Fibroblast of villous mesenchyme (primary cell): ENCODE measurements at regions not wholly inside any gene's neighbourhood (a gene's known extent, or its start where the extent isn't known, plus 50 kb on each side); places are given as distances from the start of the nearest gene placed in this dataset.
"Not testable (repeated sequence)": the region's sequence is repeated elsewhere in the genome, so short reads cannot be mapped to it uniquely, and the experiment has no call there.

ENCODE experiments used
- DNase-seq: peaks from one replicate; pipeline ENCODE4 v3.0.0-alpha.2; 2010; ENCODE audit warnings: low read depth
- H3K4me3 ChIP-seq: 2 replicates; pipeline ENCODE4 v1.5.1; 2011; ENCODE audit warnings: low read depth, mild to moderate bottlenecking, low read length
- TF ChIP-seq, protein P1 (sequence below): IDR thresholded peaks from 2 replicates; pipeline ENCODE4 v1.5.1; 2012; ENCODE audit warnings: low read depth, mild to moderate bottlenecking, low read length; ENCODE audit not compliant: insufficient read depth

- TF ChIP-seq, protein P1, sequence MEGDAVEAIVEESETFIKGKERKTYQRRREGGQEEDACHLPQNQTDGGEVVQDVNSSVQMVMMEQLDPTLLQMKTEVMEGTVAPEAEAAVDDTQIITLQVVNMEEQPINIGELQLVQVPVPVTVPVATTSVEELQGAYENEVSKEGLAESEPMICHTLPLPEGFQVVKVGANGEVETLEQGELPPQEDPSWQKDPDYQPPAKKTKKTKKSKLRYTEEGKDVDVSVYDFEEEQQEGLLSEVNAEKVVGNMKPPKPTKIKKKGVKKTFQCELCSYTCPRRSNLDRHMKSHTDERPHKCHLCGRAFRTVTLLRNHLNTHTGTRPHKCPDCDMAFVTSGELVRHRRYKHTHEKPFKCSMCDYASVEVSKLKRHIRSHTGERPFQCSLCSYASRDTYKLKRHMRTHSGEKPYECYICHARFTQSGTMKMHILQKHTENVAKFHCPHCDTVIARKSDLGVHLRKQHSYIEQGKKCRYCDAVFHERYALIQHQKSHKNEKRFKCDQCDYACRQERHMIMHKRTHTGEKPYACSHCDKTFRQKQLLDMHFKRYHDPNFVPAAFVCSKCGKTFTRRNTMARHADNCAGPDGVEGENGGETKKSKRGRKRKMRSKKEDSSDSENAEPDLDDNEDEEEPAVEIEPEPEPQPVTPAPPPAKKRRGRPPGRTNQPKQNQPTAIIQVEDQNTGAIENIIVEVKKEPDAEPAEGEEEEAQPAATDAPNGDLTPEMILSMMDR, result no peak
- no peak for DNase-seq
- no peak overlapping the region for H3K4me3 ChIP-seq
These were observed 423.2 kb downstream of the PREX1 start for GRCh38 chr20:48404598-48404997.

DNA sequence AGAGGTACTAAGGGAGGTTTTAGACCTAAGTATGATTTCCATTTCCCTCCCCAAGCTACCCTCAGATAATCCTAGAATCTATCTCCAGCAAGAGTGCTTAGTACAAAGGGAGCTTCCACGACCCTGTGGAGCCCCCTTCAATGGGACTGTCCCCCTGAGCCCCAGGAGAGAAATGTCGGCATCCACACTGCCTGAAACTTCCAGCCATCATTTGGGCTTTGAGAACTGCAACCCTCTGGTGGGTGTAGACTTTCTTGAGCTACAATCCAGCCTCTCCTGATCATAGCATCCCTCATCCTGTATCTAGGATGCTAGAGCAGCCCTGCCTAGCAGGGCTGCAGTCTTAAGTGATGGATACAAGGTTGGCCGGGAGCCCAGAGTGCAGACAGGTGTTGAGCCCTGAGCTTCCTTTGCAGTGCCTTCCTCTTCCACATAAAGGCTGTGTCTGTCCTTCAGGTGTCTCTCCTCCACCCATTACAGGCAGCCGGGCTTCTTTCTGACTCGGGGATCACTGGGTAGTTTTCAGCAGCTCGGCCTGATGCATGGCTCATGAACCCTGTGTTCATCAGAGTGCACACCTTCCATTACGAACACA lies 424.5 kb downstream of the PREX1 start:
- TF ChIP-seq, protein P1, result no peak
- DNase-seq, result no peak
- H3K4me3 ChIP-seq, result no peak overlapping the region

DNA sequence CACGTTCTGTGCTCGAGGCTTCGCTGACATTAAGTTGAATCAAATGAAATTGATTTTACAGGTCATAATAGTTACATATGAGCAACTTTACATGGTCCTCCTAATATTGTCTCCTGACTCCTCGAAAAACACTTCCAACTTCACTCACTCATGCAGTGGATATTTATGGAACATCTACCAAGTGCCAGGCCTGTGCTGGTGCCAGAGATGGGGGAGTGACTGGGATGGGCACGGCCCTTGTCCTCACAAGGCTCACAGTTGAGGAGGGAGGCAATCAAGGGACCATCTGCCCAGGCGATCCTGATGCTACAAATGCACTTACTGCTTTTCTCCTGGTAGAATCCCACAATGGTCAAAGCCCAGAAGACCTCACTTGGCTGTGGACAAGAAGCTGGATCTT lies 426.4 kb downstream of the PREX1 start:
- no peak for DNase-seq
- TF ChIP-seq, protein P1, result no peak
- no peak overlapping the region for H3K4me3 ChIP-seq

GRCh38 chr20:48400009-48400408 lies 427.8 kb downstream of the PREX1 start:
- no peak for DNase-seq
- no peak overlapping the region for H3K4me3 ChIP-seq
- TF ChIP-seq, protein P1, result no peak

- H3K4me3 ChIP-seq, result no peak overlapping the region
- TF ChIP-seq, protein P1, result no peak
- no peak for DNase-seq
These were observed 429.0 kb downstream of the PREX1 start for GRCh38 chr20:48398506-48399449.

GRCh38 chr20:48396981-48397861 lies 430.6 kb downstream of the PREX1 start:
- DNase-seq, result not testable (repeated sequence)

More at GRCh38 chr20:48396981-48397861, 430.6 kb downstream of the PREX1 start:
- not testable (repeated sequence) for H3K4me3 ChIP-seq
